Endothelial cell of umbilical vein (primary cell): ENCODE measurements at regions not wholly inside any gene's neighbourhood (a gene's known extent, or its start where the extent isn't known, plus 50 kb on each side); places are given as distances from the start of the nearest gene placed in this dataset. TPM values are rescaled to one million over a fixed set of nuclear protein-coding genes. Genes with fewer than 3 reads are reported as not detected.

Source experiments
- BruUV-seq: library from RNA; stranded (reverse); fragments of 400-500 nt; replicated peaks from 2 replicates; lab custom pipeline; 2021; lab: Mats Ljungman, UMichigan
- CTCF ChIA-PET: fragments of 300-600, 350-600 bp; sonication (Branson Sonifier 250); formaldehyde crosslinking; loops from one replicate; lab custom pipeline; 2021; ENCODE audit warnings: antibody characterized with exemption, inconsistent platforms; lab: Charles Lee
- POLR2A ChIA-PET: fragments of 300-600, 350-600 bp; sonication (Branson Sonifier 250); formaldehyde crosslinking; loops from one replicate; lab custom pipeline; 2021; ENCODE audit warnings: antibody characterized with exemption, inconsistent platforms; lab: Charles Lee
- DNase-seq: peaks from one replicate; pipeline ENCODE4 v3.0.0-alpha.2; 2011; ENCODE audit warnings: low read depth, low spot score
- FAIRE-seq: peaks from 2 replicates; lab custom pipeline; 2011; peaks lifted over from hg19 to GRCh38; lab: Jason Lieb, UNC
- H2AFZ ChIP-seq: 2 replicates; pipeline ENCODE4 v1.6.0; 2012; ENCODE audit warnings: low read depth, low read length, control low read depth, inconsistent platforms
- H3K27ac ChIP-seq: 2 replicates; pipeline ENCODE4 v1.5.1; 2011; ENCODE audit warnings: low read depth, mild to moderate bottlenecking, control low read depth, low read length, moderate library complexity; ENCODE audit not compliant: insufficient read depth
- H3K27me3 ChIP-seq, 2 experiments: 2 replicates each; pipeline versions ENCODE4 v1.6.0 to v1.6.1; 2011; ENCODE audit warnings: low read length in 2 of 2, mixed read lengths in 1 of 2; ENCODE audit not compliant: control insufficient read depth in 2 of 2, insufficient read depth in 2 of 2
- H3K36me3 ChIP-seq, 2 experiments: 2 replicates in 1 of 2; 3 replicates in 1 of 2; pipeline ENCODE4 v1.5.1; 2011; ENCODE audit warnings: low read length in 2 of 2, mild to moderate bottlenecking in 1 of 2, moderate library complexity in 1 of 2; ENCODE audit not compliant: control insufficient read depth in 2 of 2, insufficient read depth in 2 of 2; ENCODE audit errors: extremely low read depth in 1 of 2
- H3K4me1 ChIP-seq: 3 replicates; pipeline ENCODE4 v1.5.1; 2011; ENCODE audit warnings: mild to moderate bottlenecking, low read length; ENCODE audit not compliant: control insufficient read depth, insufficient read depth; ENCODE audit errors: extremely low read depth
- H3K4me2 ChIP-seq: 2 replicates; pipeline ENCODE4 v1.6.1; 2011; ENCODE audit warnings: low read length, control low read depth, mixed read lengths; ENCODE audit not compliant: insufficient read depth
- H3K4me3 ChIP-seq, 3 experiments: fragments of 200-600 bp in 1 of 3; sonication (generic), shearing (Covaris generic) in 1 of 3; replicated peaks in 1 of 3; 2 replicates each; pipeline ENCODE4 v1.5.1; 2011 to 2016; ENCODE audit warnings: control low read depth in 3 of 3, low read length in 3 of 3, mild to moderate bottlenecking in 2 of 3, inconsistent platforms in 1 of 3, low read depth in 1 of 3, moderate library complexity in 1 of 3; ENCODE audit not compliant: insufficient read depth in 1 of 3
- H3K79me2 ChIP-seq: 2 replicates; pipeline ENCODE4 v1.6.0; 2012; ENCODE audit warnings: low read length, inconsistent platforms; ENCODE audit not compliant: control insufficient read depth, insufficient read depth
- H3K9ac ChIP-seq: replicated peaks from 2 replicates; pipeline ENCODE3; 2011; ENCODE audit warnings: low read length, control low read depth; ENCODE audit not compliant: insufficient read depth; ENCODE audit errors: extremely low read depth
- H3K9me1 ChIP-seq: replicated peaks from 3 replicates; pipeline ENCODE4 v1.6.0; 2011; ENCODE audit warnings: mild to moderate bottlenecking, low read length; ENCODE audit not compliant: control insufficient read depth, insufficient read depth; ENCODE audit errors: extremely low read depth
- H3K9me3 ChIP-seq: replicated peaks from 2 replicates; pipeline ENCODE4 v1.5.1; 2012; ENCODE audit warnings: low read length, inconsistent platforms; ENCODE audit not compliant: control insufficient read depth, insufficient read depth
- H4K20me1 ChIP-seq: replicated peaks from 2 replicates; pipeline ENCODE3; 2011; ENCODE audit warnings: mild to moderate bottlenecking, low read length; ENCODE audit not compliant: control insufficient read depth, insufficient read depth; ENCODE audit errors: extremely low read depth
- CTCF ChIP-seq, 2 donors: IDR thresholded peaks; 1 replicate in 1 of 2; 2 replicates in 1 of 2; pipeline ENCODE4 v1.5.1; 2011; ENCODE audit warnings: low read length in 2 of 2, mild to moderate bottlenecking in 2 of 2, moderate library complexity in 2 of 2, control low read depth in 1 of 2, inconsistent platforms in 1 of 2, low read depth in 1 of 2; ENCODE audit not compliant: insufficient read depth in 1 of 2; ENCODE audit errors: extremely low read depth in 1 of 2
- EZH2 ChIP-seq: IDR thresholded peaks from 2 replicates; pipeline ENCODE4 v1.6.1; 2012; ENCODE audit warnings: borderline replicate concordance, low read depth, mild to moderate bottlenecking, moderate library complexity, low read length, inconsistent platforms; ENCODE audit not compliant: severe bottlenecking
- FOS ChIP-seq: IDR thresholded peaks from 2 replicates; pipeline ENCODE4 v1.6.1; 2011; ENCODE audit warnings: mild to moderate bottlenecking, low read length, moderate library complexity, borderline replicate concordance; ENCODE audit not compliant: insufficient read depth
- GATA2 ChIP-seq: IDR thresholded peaks from 2 replicates; pipeline ENCODE4 v1.7.0; 2011; ENCODE audit warnings: low read depth, mild to moderate bottlenecking, moderate library complexity, mixed read lengths, low read length; ENCODE audit not compliant: insufficient read length, insufficient read depth
- JUN ChIP-seq: IDR thresholded peaks from 2 replicates; pipeline ENCODE4 v1.6.1; 2011; ENCODE audit warnings: borderline replicate concordance, low read depth; ENCODE audit not compliant: insufficient read length, insufficient read depth
- MAX ChIP-seq: IDR thresholded peaks from 2 replicates; pipeline ENCODE4 v1.6.1; 2011; ENCODE audit not compliant: insufficient read depth, insufficient read length
- MYC ChIP-seq: IDR thresholded peaks from one replicate; pipeline ENCODE4 v1.6.1; 2011; ENCODE audit warnings: mild to moderate bottlenecking, low read depth, low read length
- POLR2A ChIP-seq: IDR thresholded peaks from 2 replicates; pipeline ENCODE4 v1.6.1; 2012; ENCODE audit warnings: low read depth, mild to moderate bottlenecking, control low read depth, low read length
- POLR2AphosphoS5 ChIP-seq: IDR thresholded peaks from 2 replicates; pipeline ENCODE4 v1.6.1; 2012; ENCODE audit warnings: low read depth, mild to moderate bottlenecking, control low read depth, low read length, moderate library complexity; ENCODE audit not compliant: insufficient read depth
- dilution Hi-C: fragments of 300-500 bp; cut with MboI; formaldehyde crosslinking; loops from one replicate; pipeline ENCODE4 v1.15.0; 2019; ENCODE audit warnings: low sequenced_read_pairs; ENCODE audit not compliant: extremely low pct_ligation_motif_present
- intact Hi-C: fragments of 100-400 bp; cut with micrococcal nuclease; formaldehyde crosslinking; loops from one replicate; pipeline ENCODE4 v1.10.0; 2022
- small RNA-seq: library from RNA; depleted of rRNA; stranded (forward); fragments of <200 nt; gene quantifications from one replicate; pipeline ENCODE3, GENCODE V24; 2012; ENCODE audit warnings: low replicate concordance, low read depth; ENCODE audit not compliant: insufficient read depth, insufficient read length

- POLR2A ChIA-PET = no interaction called here
- no TSS peak for BruUV-seq
- dilution Hi-C loops = no loop called here
Measured at GRCh38 chr2:60706021-60706420, 50.0 kb upstream of the PAPOLG start.

More at GRCh38 chr2:60706021-60706420, 50.0 kb upstream of the PAPOLG start:
- Histone ChIP-seq H3K4me2 (no peak overlapping the region), H3K4me3 (no peak overlapping the region), H3K9me3 (no peaks in the 10 kb centered on the region), H2AFZ (no peak overlapping the region), H3K27ac (no peak overlapping the region), H3K36me3 (no peaks in the 10 kb centered on the region), H3K9me1 (no peaks in the 10 kb centered on the region), H3K79me2 (no peaks in the 10 kb centered on the region), H4K20me1 (no peaks in the 10 kb centered on the region), H3K27me3 (no peaks in the 10 kb centered on the region), H3K4me1 (peaks cover 5% of the 10 kb centered on the region), H3K9ac (no peak overlapping the region)
- intact Hi-C loops = no loop called here
- DNase-seq (no peak), FAIRE-seq (no peak)
- CTCF ChIA-PET = interaction anchor here (1.2 to 8.6 kb wide), 5 partner anchors 10 to 293 kb away, joined by 3 to 173 read pairs (median 4); partner anchors contain the start of gene PAPOLG
- TF ChIP-seq CTCF (IDR thresholded peaks at IDR 0.05; ENCODE audit: extremely low read depth in 1 of 2, insufficient read depth in 1 of 2, low read depth in 1 of 2, low read length in 2 of 2) (no peak), JUN (no peak), MYC (no peak), FOS (no peak), GATA2 (no peak), POLR2AphosphoS5 (no peak), EZH2 (no peak), MAX (no peak), POLR2A (no peak)

Small RNAs in the stretch of these regions (small RNA-seq; reads per million reads assigned to genes)
- gene RN7SL361P = not detected
